ENCODE measurements at regions not wholly inside any gene's neighbourhood (a gene's known extent, or its start where the extent isn't known, plus 50 kb on each side); places are given as distances from the start of the nearest gene placed in this dataset.
A peak's percentile ranks its signal among the peaks of the same experiment; 100 is the strongest.

DNA sequence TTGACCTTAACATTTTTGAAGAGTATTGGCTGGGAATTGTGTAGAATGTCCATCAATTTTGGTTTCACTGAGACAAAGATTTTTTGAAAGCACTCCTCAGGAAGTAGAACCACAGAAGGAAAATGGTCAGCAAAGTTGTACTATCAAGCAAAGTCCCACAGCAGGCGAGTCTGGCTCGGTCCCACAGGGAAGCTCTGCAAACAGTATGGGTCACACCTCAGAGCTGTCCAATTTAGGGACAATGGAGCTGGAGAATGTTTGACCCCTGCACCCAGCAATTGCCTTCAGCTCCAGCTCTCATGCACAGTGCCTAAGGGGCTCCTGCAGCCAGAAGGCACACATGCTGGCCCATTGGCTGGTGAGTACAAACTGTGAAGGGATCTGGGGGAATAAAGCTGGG lies 147.0 kb downstream of the MAFB start:
- no peak for DNase-seq (ENCODE audit: low read depth, low spot score)

DNA sequence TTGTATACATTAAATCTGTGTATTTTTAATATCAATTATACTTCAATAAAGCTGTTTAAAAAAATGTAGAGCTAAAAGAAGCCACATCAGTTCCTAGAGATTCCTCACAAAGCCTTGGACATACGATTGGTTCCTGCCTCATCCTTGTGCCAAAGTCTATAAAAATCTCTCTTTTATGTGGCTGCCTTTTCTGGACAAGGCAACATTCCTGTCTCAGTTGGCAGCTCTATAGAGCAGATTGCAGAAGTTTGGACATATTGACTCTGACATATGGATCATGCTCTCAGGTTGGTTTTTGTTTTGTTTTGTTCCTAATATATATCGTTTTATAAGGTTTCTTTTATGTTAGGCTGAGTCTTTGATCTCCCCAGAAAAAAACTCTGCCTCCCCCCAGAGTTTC lies 148.9 kb downstream of the MAFB start:
- no peak for DNase-seq (ENCODE audit: low read depth, low spot score)

DNA sequence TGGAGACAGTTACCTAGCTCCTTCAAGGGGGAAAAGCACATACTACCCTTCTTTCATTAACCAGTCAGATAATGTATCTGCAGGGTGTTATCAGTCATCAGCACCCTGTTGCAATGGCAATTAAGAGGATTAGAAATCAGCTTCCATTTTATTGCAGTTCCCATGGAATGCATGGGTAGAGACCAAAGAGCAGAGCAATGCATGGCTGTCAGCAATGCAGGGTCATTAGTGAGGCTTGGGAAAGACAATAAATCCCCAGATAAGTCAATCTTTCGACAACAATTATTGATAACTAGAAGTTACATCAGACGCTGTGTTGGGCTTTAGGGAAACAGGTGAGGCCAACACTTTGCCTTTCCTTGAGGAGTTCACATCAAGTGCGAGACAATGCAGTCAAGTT lies 150.9 kb downstream of the MAFB start:
- DNase-seq (ENCODE audit: low read depth, low spot score): no peak

DNA sequence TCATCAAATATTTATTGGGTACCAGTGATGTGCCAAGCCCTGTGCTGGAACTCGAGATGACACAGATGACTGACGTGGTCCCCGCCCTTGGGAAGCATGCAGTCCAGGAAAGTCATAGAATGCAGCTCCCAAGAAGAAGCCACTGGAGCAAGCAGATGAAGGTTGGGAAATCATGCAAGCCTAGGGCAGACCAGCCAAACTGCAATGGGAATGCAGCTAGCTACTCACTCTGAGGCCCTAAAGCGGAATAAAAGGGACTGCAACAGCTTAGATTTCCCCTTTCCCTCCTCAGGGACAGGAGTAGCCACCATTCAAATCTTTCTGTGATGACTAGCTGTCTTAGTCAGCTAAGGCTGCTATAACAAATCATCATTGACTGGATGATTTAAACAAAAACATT lies 152.2 kb downstream of the MAFB start:
- no peak for DNase-seq (ENCODE audit: low read depth, low spot score)

DNA sequence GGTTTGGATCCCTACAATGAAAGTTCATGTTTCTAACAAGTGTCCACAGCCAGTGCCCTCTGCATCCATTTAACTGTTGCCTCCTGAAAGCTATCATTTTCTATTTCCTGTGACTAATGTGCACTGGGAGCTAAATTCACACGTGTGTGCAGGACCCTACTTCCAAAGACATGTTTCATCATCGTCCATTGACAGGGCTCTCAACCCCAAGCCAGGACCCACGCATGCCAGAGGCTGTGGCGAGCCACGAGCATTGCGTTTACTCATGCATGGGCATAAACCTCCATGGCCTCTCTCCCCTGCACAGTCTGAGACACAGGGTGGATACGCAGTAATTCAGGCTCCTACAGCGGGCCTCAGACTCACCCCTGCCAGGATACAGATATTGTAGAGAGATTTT lies 153.2 kb downstream of the MAFB start:
- no peak for DNase-seq (ENCODE audit: low read depth, low spot score)

DNA sequence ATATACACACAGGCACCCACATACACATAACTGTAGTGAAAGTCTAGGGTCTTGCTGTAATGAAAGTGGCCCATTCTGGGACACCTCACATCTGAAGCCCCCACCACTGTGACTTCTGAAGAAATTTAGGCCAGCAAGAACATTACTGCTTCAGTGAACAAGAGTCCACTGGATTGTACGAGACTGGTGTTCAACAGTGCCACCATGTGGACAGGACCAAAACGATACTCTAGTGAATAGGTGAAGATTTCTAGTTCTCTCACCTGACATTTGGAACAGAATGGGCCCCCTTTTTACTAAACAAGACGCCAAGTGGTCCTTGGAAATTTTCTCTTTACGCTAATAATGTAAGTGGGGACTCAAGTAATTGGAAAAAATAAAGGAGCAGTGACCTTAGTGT lies 156.9 kb downstream of the MAFB start:
- peak; percentile 7 for DNase-seq (ENCODE audit: low read depth, low spot score)

DNA sequence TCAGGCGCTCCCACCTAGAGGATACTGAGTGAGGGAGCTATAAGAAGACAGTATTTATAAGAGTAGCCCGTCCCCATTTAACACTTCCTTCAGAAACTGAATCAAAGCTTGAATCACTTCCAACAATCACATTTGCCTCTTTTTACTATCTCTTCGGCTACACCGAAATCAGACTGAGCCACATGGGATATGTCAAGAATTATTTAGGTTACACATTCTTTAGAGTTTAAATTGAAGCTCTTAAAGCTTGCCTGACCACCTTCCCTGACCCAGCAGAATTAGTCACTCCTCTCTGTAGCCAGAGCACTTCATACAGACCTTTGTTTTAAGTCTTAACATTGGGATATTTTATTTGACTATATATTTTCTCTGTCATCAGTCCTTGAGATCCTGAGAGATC lies 163.7 kb downstream of the MAFB start:
- DNase-seq (ENCODE audit: low read depth, low spot score): no peak

DNA sequence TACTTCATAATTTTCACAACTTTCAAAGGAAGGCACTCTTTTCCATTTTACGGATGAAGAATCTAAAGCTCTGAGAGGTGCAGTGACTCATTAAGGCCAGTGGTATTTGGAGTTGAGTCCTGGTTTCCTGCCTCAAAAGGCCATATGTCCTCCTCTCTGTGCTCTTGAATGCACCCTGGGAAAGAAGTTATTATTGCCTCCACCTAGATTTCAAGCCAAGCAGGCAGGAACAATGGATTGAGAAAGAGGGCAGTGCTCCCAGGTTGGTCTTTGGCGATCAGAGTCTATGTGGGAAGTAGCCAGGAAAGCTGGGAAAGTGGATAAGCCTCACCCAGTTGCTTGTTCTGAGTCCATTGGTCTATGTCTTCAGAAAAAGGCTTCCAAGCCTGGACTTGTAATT lies 165.0 kb downstream of the MAFB start:
- no peak for DNase-seq (ENCODE audit: low read depth, low spot score)

DNA sequence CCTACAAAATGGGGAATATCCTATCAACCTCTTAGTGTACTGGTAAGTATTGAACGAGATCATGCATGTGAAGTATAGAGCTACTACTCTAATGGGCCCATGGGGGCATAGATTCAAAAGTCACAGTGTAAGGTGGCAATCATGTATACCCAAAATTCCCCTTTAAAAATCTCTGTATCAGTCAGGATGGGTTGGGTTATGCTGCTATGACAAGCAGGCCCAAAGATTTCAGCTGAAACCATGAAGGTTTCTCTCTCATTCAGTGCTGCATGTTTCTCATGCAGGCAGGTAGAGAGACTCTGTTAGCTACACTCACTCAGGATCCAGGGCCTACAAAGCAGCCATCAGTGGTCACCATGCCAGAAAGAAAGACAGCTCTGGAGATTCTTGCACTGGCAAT lies 166.6 kb downstream of the MAFB start:
- DNase-seq (ENCODE audit: low read depth, low spot score): no peak

DNA sequence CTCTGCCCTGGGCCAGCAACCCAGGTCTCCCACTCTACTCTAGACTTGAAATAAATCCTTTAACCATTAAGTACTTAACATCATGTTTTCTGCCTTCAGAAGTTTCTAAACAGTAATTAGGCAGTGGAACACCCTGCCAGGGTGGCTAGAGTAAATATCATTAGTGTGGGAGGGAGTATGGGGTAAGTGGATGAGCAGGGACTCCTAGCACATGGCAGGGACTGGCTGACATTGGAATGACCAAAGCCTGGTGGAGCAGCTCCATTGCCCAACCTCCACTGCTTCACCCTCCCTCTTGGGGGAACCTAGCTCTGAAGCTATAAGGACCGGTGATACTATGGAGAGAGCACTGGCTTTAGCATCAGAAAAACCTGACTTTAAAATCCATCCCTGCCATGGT lies 167.1 kb downstream of the MAFB start:
- DNase-seq (ENCODE audit: low read depth, low spot score): no peak

DNA sequence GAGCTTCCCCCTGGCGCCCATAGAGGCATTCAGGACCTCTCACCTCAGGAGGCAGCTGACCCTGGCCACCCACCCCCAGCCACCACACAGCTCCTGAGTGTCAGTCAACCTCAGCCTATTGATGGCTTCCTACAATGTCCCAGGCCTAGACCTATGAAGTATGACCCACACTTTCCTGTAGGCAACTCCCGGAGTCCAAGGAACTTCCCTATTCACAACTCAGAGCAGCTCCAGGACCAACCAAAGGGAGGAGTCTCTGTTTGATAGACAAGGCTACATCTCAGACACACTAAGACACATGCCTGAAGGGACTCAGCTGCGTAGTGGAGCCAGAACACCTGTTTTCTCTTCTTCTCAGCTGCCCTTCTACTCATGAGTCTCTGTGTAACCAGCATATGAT lies 169.1 kb downstream of the MAFB start:
- DNase-seq (ENCODE audit: low read depth, low spot score): no peak

DNA sequence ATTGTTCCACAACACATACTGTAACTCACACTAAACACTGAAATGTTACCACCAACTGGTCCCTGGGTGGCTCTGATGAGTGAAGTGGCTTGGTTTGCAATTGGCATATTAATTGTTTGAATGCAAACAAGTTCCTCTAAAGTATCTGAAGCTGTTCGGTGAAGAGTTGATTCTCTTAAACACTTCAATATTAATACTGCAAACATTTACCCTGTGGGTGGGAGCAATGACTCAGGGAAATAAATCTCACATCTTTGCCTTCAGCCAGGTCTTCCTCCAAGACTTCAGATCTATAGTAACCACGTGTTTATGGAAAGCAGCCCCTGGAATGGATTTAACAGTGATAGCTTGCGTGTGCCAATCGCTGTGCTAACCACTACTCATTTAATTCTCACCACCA lies 176.0 kb downstream of the MAFB start:
- DNase-seq (ENCODE audit: low read depth, low spot score): no peak

DNA sequence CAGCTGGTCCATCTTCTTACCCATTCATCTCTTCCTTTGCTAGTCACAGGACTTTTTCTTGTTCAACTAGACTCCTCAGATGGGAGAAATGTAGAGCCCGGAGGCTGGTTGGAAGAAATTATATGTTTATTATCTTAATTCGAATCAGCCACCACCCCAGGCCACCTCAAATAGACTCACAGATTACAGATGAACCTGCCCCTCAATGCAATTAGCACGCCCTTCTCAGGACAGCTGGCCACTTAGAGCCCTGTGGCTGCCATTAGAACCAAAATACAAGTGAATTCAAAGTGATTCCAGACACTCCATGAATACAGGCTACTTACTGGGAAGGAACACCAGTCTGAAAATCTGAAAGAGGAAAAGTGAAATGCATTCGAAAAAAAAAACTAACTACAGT lies 176.4 kb downstream of the MAFB start:
- DNase-seq (ENCODE audit: low read depth, low spot score): no peak

DNA sequence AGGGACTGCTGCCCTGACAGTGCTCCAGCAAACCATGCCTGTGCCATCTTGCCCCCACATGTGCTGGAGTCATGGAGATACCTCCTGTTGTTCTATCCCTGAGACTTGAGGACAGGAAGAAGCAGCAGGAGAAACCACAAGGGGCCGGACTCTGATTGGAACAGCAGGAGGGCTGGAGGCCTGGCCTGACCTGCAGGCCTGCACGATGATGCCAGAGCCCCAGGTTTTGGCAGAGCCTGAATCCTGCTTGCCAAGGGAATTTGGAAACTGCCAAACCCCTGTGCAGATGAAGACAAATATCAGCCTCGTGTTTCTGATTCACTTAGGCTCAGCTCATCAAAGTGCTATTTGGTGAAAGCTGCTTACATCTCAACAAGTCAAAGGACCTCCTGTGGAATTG lies 177.6 kb downstream of the MAFB start:
- DNase-seq (ENCODE audit: low read depth, low spot score): no peak

DNA sequence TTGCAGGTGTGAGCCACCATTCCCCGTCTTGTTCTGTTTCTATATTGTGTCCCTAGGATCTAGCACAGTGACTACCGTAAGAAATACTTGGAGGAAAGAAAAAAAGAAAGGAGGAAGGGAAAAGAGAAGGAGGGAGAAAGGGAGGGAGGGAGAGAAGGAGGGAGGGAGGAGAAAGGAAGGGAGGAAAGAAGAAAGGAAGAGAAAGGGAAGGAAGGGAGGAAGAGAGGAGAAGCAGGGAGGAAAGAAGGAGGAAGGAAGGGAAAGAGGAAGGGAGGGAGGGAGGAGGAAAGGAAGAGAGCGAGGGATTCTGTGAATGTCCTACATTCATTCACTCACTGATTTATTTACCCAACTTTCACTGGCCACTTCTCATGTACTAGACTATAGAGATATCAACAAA lies 178.4 kb downstream of the MAFB start:
- DNase-seq (ENCODE audit: low read depth, low spot score): no peak

DNA sequence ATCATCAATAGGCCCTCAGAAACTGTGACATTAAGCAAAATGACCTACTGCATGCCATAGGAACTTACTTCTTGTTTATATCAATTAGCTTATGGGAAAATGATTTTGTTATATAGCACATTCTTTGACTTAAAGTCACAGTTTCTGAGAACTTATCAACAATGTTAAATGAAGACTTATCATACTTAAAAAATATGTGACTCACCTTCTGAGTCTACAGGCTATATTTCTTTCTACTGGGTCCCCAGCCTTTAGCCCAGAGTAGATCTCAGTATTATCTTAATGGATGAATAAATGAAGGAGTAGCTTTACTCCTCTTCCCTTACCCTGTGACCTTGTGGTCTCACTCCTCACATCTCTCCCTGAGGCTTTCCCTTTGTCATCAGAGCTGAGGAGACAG lies 180.2 kb downstream of the MAFB start:
- DNase-seq (ENCODE audit: low read depth, low spot score): no peak

DNA sequence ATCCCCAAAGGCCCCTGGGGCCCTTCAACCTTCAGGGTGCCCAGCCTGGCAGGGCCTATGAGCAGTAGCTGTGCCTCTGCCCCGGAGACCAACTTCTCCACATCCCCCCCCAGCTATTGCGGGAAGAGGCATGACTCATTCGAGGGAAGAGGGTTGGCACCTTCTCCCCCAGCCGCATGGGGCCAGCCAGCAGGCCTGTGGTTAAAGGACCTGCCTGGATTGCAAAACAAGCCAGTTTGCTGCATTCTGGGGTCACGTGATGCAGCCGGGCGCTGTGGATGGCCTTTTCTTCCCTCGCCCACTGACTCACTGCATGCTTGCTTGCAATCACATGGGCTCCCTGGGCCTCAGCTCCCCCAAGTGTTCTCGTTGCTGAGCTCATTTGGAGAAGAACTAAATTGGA lies 182.5 kb downstream of the MAFB start:
- DNase-seq (ENCODE audit: low read depth, low spot score): no peak

DNA sequence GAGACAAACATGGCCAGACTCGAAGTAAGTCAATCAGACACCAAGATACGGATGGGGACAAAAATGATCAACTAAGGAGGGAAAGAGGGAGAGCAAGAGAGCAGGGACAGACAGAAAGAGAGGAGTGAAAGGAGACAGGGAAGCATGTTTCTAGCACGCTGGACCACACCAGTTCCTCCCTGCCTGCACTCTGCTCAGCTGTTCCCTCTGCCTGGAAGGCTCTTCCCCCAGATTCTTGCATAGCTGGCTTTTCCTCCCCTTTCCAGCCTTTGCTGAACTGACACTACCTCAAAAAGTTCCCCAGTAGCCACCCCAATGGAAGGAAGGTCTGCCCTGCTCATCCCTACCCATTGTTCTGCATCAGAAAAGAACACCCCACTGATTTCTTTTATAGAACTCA lies 185.9 kb downstream of the MAFB start:
- no peak for DNase-seq (ENCODE audit: low read depth, low spot score)

DNA sequence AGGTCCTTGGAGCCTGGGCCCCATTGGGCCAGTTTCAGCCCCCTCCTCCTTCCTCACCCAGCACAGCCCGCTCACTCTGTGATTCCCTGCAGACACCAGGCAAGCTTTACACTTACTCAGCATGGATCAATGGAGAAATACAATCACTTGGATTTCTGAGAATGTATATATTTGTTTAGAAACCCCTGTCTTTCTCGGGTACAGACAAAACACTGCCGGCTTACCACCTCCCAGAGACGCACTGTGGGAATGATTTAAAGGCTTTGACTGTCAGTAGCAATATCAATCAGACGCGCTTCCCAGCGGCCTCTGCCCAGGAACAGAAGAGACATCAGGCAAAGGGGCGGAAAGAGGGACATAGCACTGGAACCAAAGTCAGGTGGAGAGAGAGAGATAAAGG lies 186.5 kb downstream of the MAFB start:
- DNase-seq (ENCODE audit: low read depth, low spot score): no peak

DNA sequence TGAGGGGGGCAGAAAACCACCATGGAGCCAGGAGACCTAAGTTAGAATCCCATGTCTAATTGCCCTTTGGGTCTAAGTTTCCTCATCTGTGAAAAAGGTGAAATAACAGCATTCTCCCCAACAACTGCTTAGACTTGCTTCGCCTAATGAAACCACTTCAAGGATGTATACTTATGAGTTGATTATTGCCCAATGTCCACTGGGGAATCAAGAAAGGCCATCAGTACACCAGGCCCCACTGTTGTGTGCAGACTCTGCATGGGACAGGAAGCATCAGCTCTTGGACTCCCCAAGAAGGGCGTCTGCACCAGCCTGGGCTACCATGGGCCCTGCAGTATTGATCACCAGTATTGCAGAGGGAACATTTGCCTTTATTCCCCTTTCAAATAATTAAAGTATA lies 189.6 kb downstream of the MAFB start:
- no peak for DNase-seq (ENCODE audit: low read depth, low spot score)

DNA sequence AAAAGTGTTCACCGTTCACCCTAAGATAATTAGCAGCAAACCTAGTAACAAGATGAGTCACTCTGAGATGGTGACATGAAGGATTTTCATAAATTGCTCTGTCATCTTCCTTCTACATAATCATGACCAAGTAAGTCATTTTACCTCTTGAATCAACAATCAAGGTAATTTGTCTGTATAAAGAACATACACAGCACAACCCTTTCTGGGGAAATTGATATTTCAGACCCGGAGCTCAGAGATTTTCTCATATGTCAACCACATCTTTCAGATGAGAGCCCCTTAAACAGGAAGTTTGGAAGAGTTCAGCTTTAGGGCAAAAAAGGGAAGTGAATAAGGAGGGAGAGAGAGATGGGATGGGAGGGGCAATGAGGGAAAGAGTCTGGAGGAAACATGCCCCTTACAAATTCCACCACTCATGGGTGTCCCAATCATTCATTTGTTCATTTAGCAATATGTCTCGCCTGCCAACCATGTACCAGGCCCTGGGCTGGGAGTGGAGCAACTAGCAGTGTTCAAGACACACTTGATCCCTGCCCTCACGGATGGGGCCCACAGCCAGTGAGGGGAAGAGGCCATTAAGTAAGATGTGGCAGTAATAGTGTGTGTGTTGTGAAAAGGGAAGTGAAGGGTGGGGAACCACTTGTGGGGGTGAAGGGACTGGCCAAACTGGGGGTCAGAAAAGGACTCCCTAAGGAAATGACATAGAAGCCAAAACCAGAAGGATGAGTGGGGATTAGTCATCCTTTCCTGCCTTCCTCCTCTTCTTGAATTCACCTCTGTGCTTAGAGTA lies 190.9 kb downstream of the MAFB start:
- DNase-seq (ENCODE audit: low read depth, low spot score): no peak

DNA sequence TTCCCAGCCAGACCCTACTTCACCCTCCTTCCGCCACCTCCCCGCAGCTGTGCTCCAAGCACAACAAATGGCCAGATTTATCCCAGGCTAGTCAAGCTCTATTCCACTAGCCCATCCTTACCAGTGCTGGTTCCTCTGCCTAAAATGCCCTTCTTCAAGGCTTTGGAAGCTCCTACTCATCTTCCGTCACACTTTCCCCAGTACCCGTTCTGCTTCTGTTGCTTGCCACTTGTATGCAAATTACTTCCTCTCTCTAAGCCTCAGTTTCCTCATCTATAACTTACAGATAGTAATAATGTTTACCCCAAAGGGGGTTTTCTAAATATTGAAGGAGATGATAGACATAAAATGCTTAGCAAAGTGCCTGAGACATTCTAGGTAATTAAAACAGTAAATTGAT lies 193.1 kb downstream of the MAFB start:
- no peak for DNase-seq (ENCODE audit: low read depth, low spot score)

DNA sequence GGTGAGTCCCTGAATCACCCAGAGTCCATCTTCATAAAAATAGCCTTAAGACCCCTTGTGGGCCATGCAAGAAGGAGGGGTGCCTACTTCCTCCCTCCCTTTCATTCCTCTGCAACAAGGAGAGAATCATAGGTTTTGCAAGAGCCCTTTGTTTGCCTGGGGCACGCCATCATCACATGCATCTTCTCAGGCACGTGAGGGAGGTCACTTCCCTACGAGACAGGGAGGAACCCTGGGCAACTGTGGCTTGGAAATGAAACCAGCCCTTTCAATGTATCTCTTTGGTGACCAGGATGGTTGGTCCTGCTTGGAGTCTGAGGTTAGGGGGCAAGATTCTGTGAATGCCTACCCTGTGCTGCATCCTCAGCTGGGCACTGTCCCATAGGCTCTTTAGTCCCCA lies 194.8 kb downstream of the MAFB start:
- DNase-seq (ENCODE audit: low read depth, low spot score): no peak

DNA sequence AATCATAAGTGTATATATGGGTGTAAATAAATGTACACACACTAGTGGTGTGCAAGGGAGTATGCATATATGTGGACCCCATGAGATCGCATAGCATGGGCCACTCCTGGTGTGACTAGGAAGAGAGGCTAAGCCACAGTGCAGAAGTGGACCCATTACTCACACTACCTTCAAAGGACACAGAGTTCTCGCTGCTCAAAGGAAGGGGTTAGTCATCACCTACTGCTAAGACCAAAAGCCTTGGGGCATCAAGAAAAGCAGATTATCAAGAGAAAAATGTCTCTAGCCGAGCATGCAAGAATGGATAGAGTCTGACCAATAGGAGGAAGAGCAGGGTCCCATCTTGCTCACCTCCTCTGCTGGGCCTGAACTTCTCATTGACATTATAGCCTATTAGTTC lies 195.5 kb downstream of the MAFB start:
- no peak for DNase-seq (ENCODE audit: low read depth, low spot score)
